Bronchial epithelial cell (primary cell): ENCODE measurements at regions not wholly inside any gene's neighbourhood (a gene's known extent, or its start where the extent isn't known, plus 50 kb on each side); places are given as distances from the start of the nearest gene placed in this dataset.

ENCODE experiments used
- DNase-seq: peaks from one replicate; pipeline ENCODE4 v3.0.0-alpha.2; 2010; ENCODE audit warnings: low read depth
- FAIRE-seq: peaks from 2 replicates; lab custom pipeline; 2011; peaks lifted over from hg19 to GRCh38; lab: Jason Lieb, UNC
- H3K27me3 ChIP-seq: 2 replicates; pipeline ENCODE4 v1.5.1; 2011; ENCODE audit warnings: low read length; ENCODE audit not compliant: control insufficient read depth, insufficient read depth
- H3K36me3 ChIP-seq: 2 replicates; pipeline ENCODE4 v1.5.1; 2011; ENCODE audit warnings: low read length; ENCODE audit not compliant: control insufficient read depth, insufficient read depth
- H3K4me3 ChIP-seq: 2 replicates; pipeline ENCODE4 v1.5.1; 2011; ENCODE audit warnings: mild to moderate bottlenecking, low read depth, low read length, control low read depth
- CTCF ChIP-seq: IDR thresholded peaks from 2 replicates; pipeline ENCODE4 v1.5.1; 2011; ENCODE audit warnings: mild to moderate bottlenecking, moderate library complexity, low read length, control low read depth, inconsistent platforms; ENCODE audit not compliant: insufficient read depth, severe bottlenecking

- FAIRE-seq (no peak), DNase-seq (no peak)
- no peak overlapping the region for H3K4me3 ChIP-seq
- H3K36me3 ChIP-seq, result no peaks in the 10 kb centered on the region
- H3K27me3 ChIP-seq, result no peaks in the 10 kb centered on the region
- TF ChIP-seq CTCF, result no peak
Measured at GRCh38 chr3:152202976-152203626, 65.6 kb upstream of the MBNL1 start.

DNA sequence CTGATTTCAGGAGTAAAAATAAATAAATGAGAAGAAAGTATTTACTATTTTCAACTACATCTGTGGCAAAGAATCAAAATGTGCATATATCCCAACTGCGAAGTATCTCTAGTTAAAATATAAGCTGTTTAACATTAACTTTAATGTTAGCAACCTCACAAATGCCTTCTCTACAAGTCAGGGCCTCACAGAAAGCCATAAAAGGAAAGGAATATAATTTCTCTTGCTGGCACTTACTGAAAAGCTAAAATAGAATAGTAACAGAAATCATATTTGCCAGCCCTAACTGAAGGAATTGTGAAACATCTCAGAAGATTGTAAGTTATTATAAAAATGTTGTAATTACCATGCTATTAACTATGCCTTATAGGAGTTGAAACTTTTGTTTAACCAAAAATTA, 65.1 kb upstream of the MBNL1 start:
- no peak for TF ChIP-seq CTCF

DNA sequence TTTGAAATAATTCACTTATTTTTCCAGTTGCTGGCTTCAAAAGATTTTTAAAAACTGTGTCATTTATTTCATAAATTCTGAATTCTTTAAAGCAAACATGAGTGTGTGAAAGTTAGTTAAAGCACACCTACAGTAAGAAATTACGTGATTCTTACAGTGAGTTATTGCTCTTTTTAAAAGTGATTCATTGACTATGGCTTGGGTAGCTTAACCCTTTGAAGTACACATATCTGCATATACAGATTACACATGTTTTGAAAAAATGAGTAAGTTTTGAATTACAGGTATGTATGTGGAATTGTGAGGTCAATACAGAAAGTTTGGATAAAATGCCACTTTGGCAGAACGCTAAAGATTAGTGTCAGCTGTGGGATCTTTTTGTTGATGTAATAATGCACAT, 64.5 kb upstream of the MBNL1 start:
- Histone ChIP-seq H3K27me3 (no peaks in the 10 kb centered on the region), H3K36me3 (no peaks in the 10 kb centered on the region), H3K4me3 (no peak overlapping the region)
- TF ChIP-seq CTCF, result no peak
- FAIRE-seq, result no peak
- peak; percentile 40 for DNase-seq

More for the DNA sequence above, 65.1 kb upstream of the MBNL1 start:
- no peaks in the 10 kb centered on the region for H3K36me3 ChIP-seq
- H3K27me3 ChIP-seq, result no peaks in the 10 kb centered on the region
- FAIRE-seq (no peak), DNase-seq (no peak)
- H3K4me3 ChIP-seq, result no peak overlapping the region

- no peaks in the 10 kb centered on the region for H3K27me3 ChIP-seq
- no peaks in the 10 kb centered on the region for H3K36me3 ChIP-seq
- H3K4me3 ChIP-seq, result no peak overlapping the region
- no peak for TF ChIP-seq CTCF
- FAIRE-seq, result no peak
- DNase-seq, result no peak
Measured at GRCh38 chr3:152205097-152205593, 63.6 kb upstream of the MBNL1 start.

DNA sequence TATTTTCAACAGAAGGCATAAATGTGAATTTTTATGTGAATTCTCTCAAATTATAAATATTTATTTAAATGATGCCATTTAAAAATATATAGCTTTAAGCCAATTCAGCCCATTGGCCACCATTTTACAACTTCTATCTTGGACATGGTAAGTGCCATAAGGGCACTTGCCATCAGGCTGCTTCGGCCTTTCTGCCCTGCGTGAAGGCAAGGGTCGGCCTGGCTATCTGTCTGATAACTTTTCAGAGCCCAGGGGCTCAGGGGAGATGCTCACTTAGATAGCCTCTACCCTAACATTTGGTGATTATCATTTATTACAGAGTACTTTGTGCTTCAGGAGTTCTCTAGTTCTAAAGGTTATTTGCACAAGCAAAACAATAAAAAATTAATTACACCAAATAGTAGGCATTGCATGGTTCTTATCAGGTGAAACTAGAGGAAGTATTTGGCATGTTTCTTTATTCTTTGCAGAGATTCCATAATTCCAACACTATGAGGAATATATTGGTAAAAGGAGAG, 62.4 kb upstream of the MBNL1 start:
- H3K4me3 ChIP-seq, result no peak overlapping the region
- no peak for FAIRE-seq
- TF ChIP-seq CTCF, result no peak
- no peak for DNase-seq
- no peaks in the 10 kb centered on the region for H3K36me3 ChIP-seq
- H3K27me3 ChIP-seq, result no peaks in the 10 kb centered on the region
